Keratinocyte (primary cell): ENCODE measurements at regions not wholly inside any gene's neighbourhood (a gene's known extent, or its start where the extent isn't known, plus 50 kb on each side); places are given as distances from the start of the nearest gene placed in this dataset.

Source experiments
- EZH2 ChIP-seq: IDR thresholded peaks from one replicate; pipeline ENCODE4 v1.6.1; 2012; ENCODE audit warnings: inconsistent platforms, mild to moderate bottlenecking, low read length, moderate library complexity
- TF ChIP-seq, protein P1 (sequence below), 3 experiments: IDR thresholded peaks in 1 of 3; conservative IDR thresholded peaks in 1 of 3; optimal IDR thresholded peaks in 1 of 3; 2 replicates in 2 of 3; 3 replicates in 1 of 3; pipeline versions ENCODE3 to v1.5.1; 2011; ENCODE audit warnings: low read length in 3 of 3, mild to moderate bottlenecking in 3 of 3, moderate library complexity in 2 of 3, control low read depth in 1 of 3, inconsistent platforms in 1 of 3; ENCODE audit not compliant: insufficient read depth in 2 of 3; ENCODE audit errors: extremely low read depth in 1 of 3

DNA sequence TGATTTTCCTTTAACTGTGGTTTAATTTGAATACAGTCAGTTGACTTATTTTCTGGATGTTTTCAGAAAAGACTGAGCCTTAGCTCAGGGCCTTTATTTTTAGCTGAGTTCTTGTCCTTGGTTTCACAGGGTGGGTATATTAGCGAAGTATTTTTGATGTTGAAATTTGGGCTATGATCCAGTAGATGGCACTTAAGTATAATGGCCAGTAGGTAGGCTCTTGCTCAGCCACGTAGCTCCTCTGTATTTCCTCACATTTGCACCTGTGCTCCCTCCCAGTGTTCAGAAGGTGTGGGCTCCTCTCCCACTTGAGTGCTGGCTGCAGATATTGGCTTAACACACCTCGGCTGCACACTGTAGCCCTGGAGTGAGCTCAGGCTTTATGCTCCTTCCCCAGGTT lies 549.9 kb upstream of the AMOT start:
- TF ChIP-seq, protein P1, sequence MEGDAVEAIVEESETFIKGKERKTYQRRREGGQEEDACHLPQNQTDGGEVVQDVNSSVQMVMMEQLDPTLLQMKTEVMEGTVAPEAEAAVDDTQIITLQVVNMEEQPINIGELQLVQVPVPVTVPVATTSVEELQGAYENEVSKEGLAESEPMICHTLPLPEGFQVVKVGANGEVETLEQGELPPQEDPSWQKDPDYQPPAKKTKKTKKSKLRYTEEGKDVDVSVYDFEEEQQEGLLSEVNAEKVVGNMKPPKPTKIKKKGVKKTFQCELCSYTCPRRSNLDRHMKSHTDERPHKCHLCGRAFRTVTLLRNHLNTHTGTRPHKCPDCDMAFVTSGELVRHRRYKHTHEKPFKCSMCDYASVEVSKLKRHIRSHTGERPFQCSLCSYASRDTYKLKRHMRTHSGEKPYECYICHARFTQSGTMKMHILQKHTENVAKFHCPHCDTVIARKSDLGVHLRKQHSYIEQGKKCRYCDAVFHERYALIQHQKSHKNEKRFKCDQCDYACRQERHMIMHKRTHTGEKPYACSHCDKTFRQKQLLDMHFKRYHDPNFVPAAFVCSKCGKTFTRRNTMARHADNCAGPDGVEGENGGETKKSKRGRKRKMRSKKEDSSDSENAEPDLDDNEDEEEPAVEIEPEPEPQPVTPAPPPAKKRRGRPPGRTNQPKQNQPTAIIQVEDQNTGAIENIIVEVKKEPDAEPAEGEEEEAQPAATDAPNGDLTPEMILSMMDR (optimal IDR thresholded peaks at IDR 0.05 in 1 of 3, IDR thresholded peaks at IDR 0.05 in 1 of 3, conservative IDR thresholded peaks at IDR 0.05 in 1 of 3; ENCODE audit: extremely low read depth in 1 of 3, insufficient read depth in 2 of 3, low read length in 3 of 3) = no peak
- TF ChIP-seq EZH2 = no peak
